WTC11 (cell line): ENCODE measurements at regions not wholly inside any gene's neighbourhood (a gene's known extent, or its start where the extent isn't known, plus 50 kb on each side); places are given as distances from the start of the nearest gene placed in this dataset.

ENCODE experiments used
- ATAC-seq: fragments of 200-7000 bp; cut with Tn5 transposase; 2 replicates; pipeline ENCODE4 v1.10.0; 2021; ENCODE audit warnings: mild to moderate bottlenecking, moderate library complexity
- CTCF ChIA-PET: fragments of 300-600 bp; sonication (Branson Sonifier 250); formaldehyde crosslinking; loops from one replicate; lab custom pipeline; 2021; ENCODE audit warnings: antibody characterized with exemption; lab: Charles Lee
- POLR2A ChIA-PET: fragments of 350-600 bp; sonication (Branson Sonifier 250); formaldehyde crosslinking; loops from one replicate; lab custom pipeline; 2021; ENCODE audit warnings: antibody characterized with exemption; lab: Charles Lee
- DNase-seq: peaks from one replicate; pipeline ENCODE4 v3.0.0; 2021; ENCODE audit warnings: low spot score
- H3K27ac Mint-ChIP-seq: 2 replicates; pipeline ENCODE4 v1.8.0; 2021; ENCODE audit warnings: mixed read lengths
- H3K27me3 Mint-ChIP-seq: 2 replicates; pipeline ENCODE4 v1.8.0; 2021; ENCODE audit warnings: low read depth, mild to moderate bottlenecking, moderate library complexity, mixed read lengths
- H3K36me3 Mint-ChIP-seq: 2 replicates; pipeline ENCODE4 v1.8.0; 2021; ENCODE audit warnings: mixed read lengths
- H3K4me1 Mint-ChIP-seq: 2 replicates; pipeline ENCODE4 v1.8.0; 2022; ENCODE audit warnings: mixed read lengths
- H3K4me3 Mint-ChIP-seq: 2 replicates; pipeline ENCODE4 v1.8.0; 2021; ENCODE audit warnings: mild to moderate bottlenecking, moderate library complexity, mixed read lengths
- H3K9me3 Mint-ChIP-seq: 2 replicates; pipeline ENCODE4 v1.8.0; 2021; ENCODE audit warnings: mixed read lengths
- E2F4 ChIP-seq: sonication (generic); formaldehyde crosslinking; IDR thresholded peaks from 2 replicates; pipeline ENCODE4 v1.8.1; 2022; ENCODE audit warnings: low read depth, mild to moderate bottlenecking, moderate library complexity, missing genetic modification reagents, borderline replicate concordance
- EMX1 ChIP-seq: fragments of 250-450 bp; sonication (Bioruptor Pico); IDR thresholded peaks from 2 replicates; pipeline ENCODE4 v1.8.0; 2021; ENCODE audit warnings: mild to moderate bottlenecking
- GABPB1 ChIP-seq: sonication (generic); formaldehyde crosslinking; IDR thresholded peaks from 2 replicates; pipeline ENCODE4 v1.8.1; 2023; ENCODE audit warnings: mild to moderate bottlenecking, missing genetic modification reagents
- GRHL2 ChIP-seq: fragments of 250-450 bp; sonication (Bioruptor Pico); IDR thresholded peaks from 2 replicates; pipeline ENCODE4 v1.8.0; 2022; ENCODE audit warnings: mild to moderate bottlenecking, moderate library complexity; ENCODE audit not compliant: insufficient replicate concordance, severe bottlenecking
- HMGXB4 ChIP-seq: sonication (generic); formaldehyde crosslinking; IDR thresholded peaks from 2 replicates; pipeline ENCODE4 v1.8.1; 2023; ENCODE audit warnings: mild to moderate bottlenecking, moderate library complexity, missing genetic modification reagents
- IRF2 ChIP-seq: sonication (generic); formaldehyde crosslinking; IDR thresholded peaks from 2 replicates; pipeline ENCODE4 v1.8.0; 2022; ENCODE audit warnings: low read depth, missing genetic modification reagents, borderline replicate concordance
- JAZF1 ChIP-seq: fragments of 250-450 bp; sonication (Bioruptor Pico); IDR thresholded peaks from 2 replicates; pipeline ENCODE4 v1.9.0; 2021; ENCODE audit warnings: moderate library complexity, mild to moderate bottlenecking, inconsistent platforms
- JUN ChIP-seq: sonication (generic); formaldehyde crosslinking; IDR thresholded peaks from 2 replicates; pipeline ENCODE4 v1.8.0; 2023; ENCODE audit warnings: mild to moderate bottlenecking, missing genetic modification reagents
- MXD4 ChIP-seq: fragments of 250-450 bp; sonication (Bioruptor Pico); IDR thresholded peaks from 2 replicates; pipeline ENCODE4 v1.8.0; 2021; ENCODE audit warnings: mild to moderate bottlenecking, moderate library complexity, borderline replicate concordance
- NFATC4 ChIP-seq: fragments of 250-450 bp; sonication (Bioruptor Pico); IDR thresholded peaks from 2 replicates; pipeline ENCODE4 v1.9.0; 2021; ENCODE audit warnings: mild to moderate bottlenecking
- NFYB ChIP-seq: sonication (generic); formaldehyde crosslinking; conservative IDR thresholded peaks from 2 replicates; pipeline ENCODE4 v1.8.0; 2022; ENCODE audit warnings: low read depth, missing genetic modification reagents
- NR2C2 ChIP-seq: sonication (generic); formaldehyde crosslinking; IDR thresholded peaks from 2 replicates; pipeline ENCODE4 v1.8.0; 2022; ENCODE audit warnings: mild to moderate bottlenecking, missing genetic modification reagents
- NR3C1 ChIP-seq: sonication (generic); formaldehyde crosslinking; conservative IDR thresholded peaks from 2 replicates; pipeline ENCODE4 v1.8.1; 2023; ENCODE audit warnings: low read depth, mild to moderate bottlenecking, missing genetic modification reagents
- PREB ChIP-seq: sonication (generic); formaldehyde crosslinking; IDR thresholded peaks from 2 replicates; pipeline ENCODE4 v1.8.1; 2022; ENCODE audit warnings: mild to moderate bottlenecking, missing genetic modification reagents, moderate library complexity, borderline replicate concordance
- TEAD1 ChIP-seq: sonication (generic); formaldehyde crosslinking; IDR thresholded peaks from 2 replicates; pipeline ENCODE4 v1.8.0; 2022; ENCODE audit warnings: mild to moderate bottlenecking, missing genetic modification reagents
- TEAD4 ChIP-seq: sonication (generic); formaldehyde crosslinking; IDR thresholded peaks from 2 replicates; pipeline ENCODE4 v1.8.0; 2022; ENCODE audit warnings: mild to moderate bottlenecking, missing genetic modification reagents
- USF1 ChIP-seq: sonication (generic); formaldehyde crosslinking; IDR thresholded peaks from 2 replicates; pipeline ENCODE4 v1.8.0; 2022; ENCODE audit warnings: mild to moderate bottlenecking, missing genetic modification reagents
- ZBTB21 ChIP-seq: sonication (generic); formaldehyde crosslinking; IDR thresholded peaks from 2 replicates; pipeline ENCODE4 v1.8.1; 2023; ENCODE audit warnings: mild to moderate bottlenecking, missing genetic modification reagents, borderline replicate concordance
- ZBTB43 ChIP-seq: sonication (generic); formaldehyde crosslinking; IDR thresholded peaks from 2 replicates; pipeline ENCODE4 v1.8.1; 2023; ENCODE audit warnings: mild to moderate bottlenecking, missing genetic modification reagents
- ZNF281 ChIP-seq: sonication (generic); formaldehyde crosslinking; IDR thresholded peaks from 2 replicates; pipeline ENCODE4 v1.8.0; 2023; ENCODE audit warnings: mild to moderate bottlenecking, missing genetic modification reagents
- ZNF317 ChIP-seq: sonication (generic); formaldehyde crosslinking; IDR thresholded peaks from 2 replicates; pipeline ENCODE4 v1.8.1; 2023; ENCODE audit warnings: low read depth, mild to moderate bottlenecking, moderate library complexity, missing genetic modification reagents, borderline replicate concordance
- ZNF416 ChIP-seq: fragments of 250-450 bp; sonication (Bioruptor Pico); IDR thresholded peaks from 2 replicates; pipeline ENCODE4 v1.9.0; 2021; ENCODE audit warnings: mild to moderate bottlenecking, inconsistent platforms
- ZNF425 ChIP-seq: fragments of 250-450 bp; sonication (Bioruptor Pico); conservative IDR thresholded peaks from 2 replicates; pipeline ENCODE4 v1.9.0; 2021; ENCODE audit warnings: mild to moderate bottlenecking

- no peak for TF ChIP-seq NFYB (CRISPR knock-in tag)
- TF ChIP-seq NR2C2 (CRISPR knock-in tag): no peak
- no peak for TF ChIP-seq TEAD1 (CRISPR knock-in tag)
- no peak for TF ChIP-seq HMGXB4 (CRISPR knock-in tag)
- no peak for TF ChIP-seq ZNF416 (CRISPR knock-in tag)
- TF ChIP-seq ZNF425 (CRISPR knock-in tag): no peak
Observed at GRCh38 chr2:44859337-44859736, 82.2 kb upstream of the SIX3 start (continued).

- ATAC-seq (no peak), DNase-seq (no peak)
- H3K27ac Mint-ChIP-seq: no peak overlapping the region
- TF ChIP-seq EMX1 (CRISPR knock-in tag) (no peak), IRF2 (CRISPR knock-in tag) (no peak), MXD4 (CRISPR knock-in tag) (no peak), JAZF1 (CRISPR knock-in tag) (no peak), E2F4 (CRISPR knock-in tag) (no peak), GABPB1 (no peak), ZBTB21 (CRISPR knock-in tag) (no peak), NR3C1 (no peak), JUN (CRISPR knock-in tag) (no peak), ZBTB43 (CRISPR knock-in tag) (no peak)
- H3K4me1 Mint-ChIP-seq: peaks cover 7% of the 10 kb centered on the region; the same call in 1 of the 2 replicates
- ChIA-PET CTCF (no interaction called here), POLR2A (no interaction called here)
- H3K36me3 Mint-ChIP-seq: no peaks in the 10 kb centered on the region
- H3K27me3 Mint-ChIP-seq: no peaks in the 10 kb centered on the region
- peaks cover 2% of the 10 kb centered on the region; the same call in 1 of the 2 replicates for H3K9me3 Mint-ChIP-seq
- H3K4me3 Mint-ChIP-seq: no peak overlapping the region
Observed at GRCh38 chr2:44866152-44866551, 75.3 kb upstream of the SIX3 start.

- no peaks in the 10 kb centered on the region; the same call in 1 of the 2 replicates for H3K9me3 Mint-ChIP-seq
- DNase-seq: no peak
- no peak overlapping the region for H3K27ac Mint-ChIP-seq
- no peaks in the 10 kb centered on the region for H3K27me3 Mint-ChIP-seq
- no peak for ATAC-seq
- ChIA-PET POLR2A (no interaction called here), CTCF (no interaction called here)
- H3K4me3 Mint-ChIP-seq: no peak overlapping the region
- 0 out of 2 replicates have a peak, but pooled peaks cover 2% of the 10 kb centered on the region for H3K36me3 Mint-ChIP-seq
- peaks cover 7% of the 10 kb centered on the region; the same call in 1 of the 2 replicates for H3K4me1 Mint-ChIP-seq
- TF ChIP-seq ZBTB21 (CRISPR knock-in tag): no peak
- TF ChIP-seq PREB (CRISPR knock-in tag): no peak
- TF ChIP-seq ZNF281 (CRISPR knock-in tag): no peak
- TF ChIP-seq USF1 (CRISPR knock-in tag): no peak
- TF ChIP-seq NR2C2 (CRISPR knock-in tag): no peak
- no peak for TF ChIP-seq NFATC4
- no peak for TF ChIP-seq ZNF317 (CRISPR knock-in tag)
- TF ChIP-seq GRHL2 (CRISPR knock-in tag): no peak
- no peak for TF ChIP-seq TEAD4
Observed at GRCh38 chr2:44869761-44870160, 71.7 kb upstream of the SIX3 start.
